Endothelial cell (in vitro differentiated cells): ENCODE measurements at regions not wholly inside any gene's neighbourhood (a gene's known extent, or its start where the extent isn't known, plus 50 kb on each side); places are given as distances from the start of the nearest gene placed in this dataset.

Source experiments
- DNase-seq: peaks from one replicate; pipeline ENCODE4 v3.0.0; 2021; ENCODE audit warnings: low spot score
- H3K27ac Mint-ChIP-seq: one replicate; pipeline ENCODE4 v1.8.0; 2021; ENCODE audit warnings: mixed read lengths, inconsistent platforms; ENCODE audit not compliant: unreplicated experiment
- H3K27me3 Mint-ChIP-seq: one replicate; pipeline ENCODE4 v1.8.0; 2021; ENCODE audit warnings: mild to moderate bottlenecking, moderate library complexity, mixed read lengths, inconsistent platforms; ENCODE audit not compliant: unreplicated experiment
- H3K36me3 Mint-ChIP-seq: one replicate; pipeline ENCODE4 v1.8.0; 2021; ENCODE audit warnings: mild to moderate bottlenecking, low read depth, mixed read lengths, inconsistent platforms; ENCODE audit not compliant: unreplicated experiment
- H3K4me1 Mint-ChIP-seq: one replicate; pipeline ENCODE4 v1.8.0; 2021; ENCODE audit warnings: mild to moderate bottlenecking, mixed read lengths, inconsistent platforms; ENCODE audit not compliant: unreplicated experiment
- H3K4me3 Mint-ChIP-seq: one replicate; pipeline ENCODE4 v1.8.0; 2021; ENCODE audit warnings: mild to moderate bottlenecking, mixed read lengths, inconsistent platforms; ENCODE audit not compliant: unreplicated experiment
- H3K9me3 Mint-ChIP-seq: one replicate; pipeline ENCODE4 v1.8.0; 2021; ENCODE audit warnings: mixed read lengths, inconsistent platforms; ENCODE audit not compliant: unreplicated experiment
- CTCF ChIP-seq: fragments of 200-600 bp; sonication (generic); IDR thresholded peaks from one replicate; pipeline ENCODE4 v1.5.0; 2021; ENCODE audit warnings: antibody characterized with exemption; ENCODE audit not compliant: unreplicated experiment

GRCh38 chr1:239662950-239663349 is 276.6 kb downstream of the CHRM3 start:
- peaks cover 19% of the 10 kb centered on the region for H3K4me1 Mint-ChIP-seq
- H3K27me3 Mint-ChIP-seq: peaks cover 6% of the 10 kb centered on the region
- no peak for TF ChIP-seq CTCF
- H3K36me3 Mint-ChIP-seq: peaks cover 28% of the 10 kb centered on the region
- H3K9me3 Mint-ChIP-seq: no peaks in the 10 kb centered on the region
- peak overlapping the region; percentile 62 for H3K27ac Mint-ChIP-seq
- no peak for DNase-seq
- peak overlapping the region; percentile 54 for H3K4me3 Mint-ChIP-seq

- no peak for DNase-seq
- no peak overlapping the region for H3K27ac Mint-ChIP-seq
- H3K4me3 Mint-ChIP-seq: peak overlapping the region; percentile 44
- peaks cover 15% of the 10 kb centered on the region for H3K4me1 Mint-ChIP-seq
- no peaks in the 10 kb centered on the region for H3K27me3 Mint-ChIP-seq
- no peaks in the 10 kb centered on the region for H3K9me3 Mint-ChIP-seq
- TF ChIP-seq CTCF: no peak
- H3K36me3 Mint-ChIP-seq: peaks cover 10% of the 10 kb centered on the region
Observed at GRCh38 chr1:239672256-239672655, 285.9 kb downstream of the CHRM3 start.

- no peak for DNase-seq
- no peaks in the 10 kb centered on the region for H3K9me3 Mint-ChIP-seq
- no peak overlapping the region for H3K27ac Mint-ChIP-seq
- TF ChIP-seq CTCF: no peak
- peaks cover 20% of the 10 kb centered on the region for H3K36me3 Mint-ChIP-seq
- peaks cover 17% of the 10 kb centered on the region for H3K4me1 Mint-ChIP-seq
- H3K4me3 Mint-ChIP-seq: no peak overlapping the region
- H3K27me3 Mint-ChIP-seq: no peaks in the 10 kb centered on the region
Observed at GRCh38 chr1:239675735-239676134, 289.4 kb downstream of the CHRM3 start.

- Mint-ChIP-seq H3K36me3 (peaks cover 23% of the 10 kb centered on the region), H3K9me3 (no peaks in the 10 kb centered on the region), H3K27ac (no peak overlapping the region), H3K4me3 (no peak overlapping the region), H3K4me1 (peaks cover 17% of the 10 kb centered on the region), H3K27me3 (no peaks in the 10 kb centered on the region)
- no peak for DNase-seq
- TF ChIP-seq CTCF: peak; percentile 51
Observed at GRCh38 chr1:239676522-239677273, 290.3 kb downstream of the CHRM3 start.

DNA sequence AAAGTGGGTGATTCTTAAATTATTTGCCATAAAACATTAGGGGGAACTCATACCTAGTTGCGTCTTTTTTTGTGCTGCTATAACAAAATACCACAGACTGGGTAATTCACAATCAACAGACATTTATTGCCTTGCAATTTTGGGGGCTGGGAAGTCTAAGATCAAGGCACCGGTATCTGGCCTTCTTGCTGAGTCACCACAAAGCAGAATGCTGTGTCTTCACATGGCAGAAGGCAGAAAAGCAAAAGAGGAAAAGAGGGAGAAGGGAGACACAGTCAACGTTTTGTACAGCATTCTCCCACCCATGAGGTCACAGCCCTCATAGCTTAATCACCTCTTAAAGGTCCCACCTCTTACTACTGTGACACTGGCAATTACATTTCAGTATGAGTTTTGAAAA is 291.0 kb downstream of the CHRM3 start:
- Mint-ChIP-seq H3K4me3 (no peak overlapping the region), H3K27me3 (no peaks in the 10 kb centered on the region), H3K36me3 (peaks cover 17% of the 10 kb centered on the region), H3K4me1 (peaks cover 17% of the 10 kb centered on the region), H3K27ac (no peak overlapping the region), H3K9me3 (no peaks in the 10 kb centered on the region)
- no peak for DNase-seq
- TF ChIP-seq CTCF: no peak
